Loucy (cell line): ENCODE measurements at regions not wholly inside any gene's neighbourhood (a gene's known extent, or its start where the extent isn't known, plus 50 kb on each side); places are given as distances from the start of the nearest gene placed in this dataset.

Experiments used
- H2AFZ ChIP-seq: fragments of 200-600 bp; sonication (generic); 2 replicates; pipeline ENCODE4 v1.6.0; 2016; ENCODE audit warnings: antibody characterized with exemption, mild to moderate bottlenecking, low read length, moderate library complexity
- H3F3A ChIP-seq: fragments of 200-600 bp; 2 replicates; pipeline ENCODE4 v1.6.0; 2016; ENCODE audit warnings: antibody characterized with exemption, low read depth, mild to moderate bottlenecking
- H3K27me3 ChIP-seq: fragments of 200-600 bp; sonication (generic); 2 replicates; pipeline ENCODE4 v1.6.1; 2014; ENCODE audit warnings: low read length, mild to moderate bottlenecking; ENCODE audit not compliant: insufficient read depth, poor library complexity, severe bottlenecking
- H3K36me3 ChIP-seq: fragments of 200-600 bp; sonication (generic); 2 replicates; pipeline ENCODE4 v1.6.1; 2016; ENCODE audit warnings: low read length; ENCODE audit not compliant: insufficient read depth
- H3K4me1 ChIP-seq: fragments of 200-600 bp; sonication (generic); 2 replicates; pipeline ENCODE4 v1.5.1; 2014; ENCODE audit warnings: low read length, mild to moderate bottlenecking; ENCODE audit not compliant: insufficient read depth, poor library complexity, severe bottlenecking
- H3K4me2 ChIP-seq: fragments of 200-600 bp; sonication (generic); 2 replicates; pipeline ENCODE4 v1.6.0; 2014; ENCODE audit warnings: antibody characterized with exemption, low read length, low read depth, mild to moderate bottlenecking; ENCODE audit not compliant: poor library complexity, severe bottlenecking
- H3K4me3 ChIP-seq: fragments of 200-600 bp; sonication (generic); 2 replicates; pipeline ENCODE4 v1.5.1; 2014; ENCODE audit warnings: low read length, mild to moderate bottlenecking, mixed read lengths; ENCODE audit not compliant: poor library complexity, severe bottlenecking
- H3K79me2 ChIP-seq: fragments of 200-600 bp; sonication (generic); 2 replicates; pipeline ENCODE4 v1.6.1; 2014; ENCODE audit warnings: low read length; ENCODE audit not compliant: insufficient read depth
- H3K9ac ChIP-seq: fragments of 200-600 bp; sonication (generic); 2 replicates; pipeline ENCODE4 v1.6.0; 2014; ENCODE audit warnings: mild to moderate bottlenecking, low read depth, low read length, moderate library complexity; ENCODE audit not compliant: poor library complexity, severe bottlenecking
- H3K9me2 ChIP-seq: fragments of 200-600 bp; sonication (generic); replicated peaks from 2 replicates; pipeline ENCODE4 v1.6.1; 2016; ENCODE audit warnings: low read depth, low read length, mixed read lengths
- H3K9me3 ChIP-seq: fragments of 200-600 bp; sonication (generic); 2 replicates; pipeline ENCODE4 v1.6.1; 2014; ENCODE audit warnings: mild to moderate bottlenecking, antibody characterized with exemption, low read length, low read depth; ENCODE audit not compliant: insufficient read depth
- H4K20me1 ChIP-seq: fragments of 200-600 bp; sonication (generic); 2 replicates; pipeline ENCODE4 v1.6.0; 2014; ENCODE audit warnings: antibody characterized with exemption, low read length, mild to moderate bottlenecking; ENCODE audit not compliant: insufficient read depth, poor library complexity, severe bottlenecking
- CTCF ChIP-seq: fragments of 200-600 bp; sonication (generic); conservative IDR thresholded peaks from 2 replicates; pipeline ENCODE4 v1.5.1; 2014; ENCODE audit warnings: mild to moderate bottlenecking, antibody characterized with exemption, low read length
- EZH2phosphoT487 ChIP-seq: fragments of 200-600 bp; IDR thresholded peaks from 2 replicates; pipeline ENCODE4 v1.6.1; 2018; ENCODE audit warnings: antibody characterized with exemption, mild to moderate bottlenecking, moderate library complexity, borderline replicate concordance

DNA sequence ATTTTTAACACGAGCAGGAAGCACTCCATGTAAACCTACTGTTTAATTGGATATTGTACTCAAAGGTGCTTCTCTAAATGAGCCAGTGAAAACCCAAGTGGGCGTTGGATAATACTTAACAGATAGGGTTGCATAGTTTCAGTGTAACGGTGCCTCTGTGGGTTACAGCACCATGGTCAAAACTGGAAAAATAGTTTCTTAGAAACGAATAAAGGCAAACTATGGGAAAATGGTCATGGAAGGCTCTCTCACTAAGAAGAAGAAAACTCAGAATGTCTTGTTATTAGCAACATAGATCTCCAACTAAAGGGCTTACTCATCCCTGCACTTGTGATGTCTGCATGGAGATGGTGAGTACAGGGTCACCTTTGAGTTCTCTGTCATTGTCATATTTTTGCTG is 59.1 kb upstream of the NEDD9 start:
- Histone ChIP-seq H3K4me2 (no peak overlapping the region), H3K9ac (no peak overlapping the region), H3K4me1 (no peaks in the 10 kb centered on the region), H3K27me3 (no peaks in the 10 kb centered on the region), H3K9me2 (no peaks in the 10 kb centered on the region), H3K79me2 (no peaks in the 10 kb centered on the region), H3F3A (no peaks in the 10 kb centered on the region), H4K20me1 (no peaks in the 10 kb centered on the region), H3K4me3 (no peak overlapping the region), H2AFZ (no peak overlapping the region), H3K36me3 (0 out of 2 replicates have a peak, but pooled peaks cover 5% of the 10 kb centered on the region), H3K9me3 (0 out of 2 replicates have a peak, but pooled peaks cover 2% of the 10 kb centered on the region)
- TF ChIP-seq EZH2phosphoT487 (no peak), CTCF (no peak)

DNA sequence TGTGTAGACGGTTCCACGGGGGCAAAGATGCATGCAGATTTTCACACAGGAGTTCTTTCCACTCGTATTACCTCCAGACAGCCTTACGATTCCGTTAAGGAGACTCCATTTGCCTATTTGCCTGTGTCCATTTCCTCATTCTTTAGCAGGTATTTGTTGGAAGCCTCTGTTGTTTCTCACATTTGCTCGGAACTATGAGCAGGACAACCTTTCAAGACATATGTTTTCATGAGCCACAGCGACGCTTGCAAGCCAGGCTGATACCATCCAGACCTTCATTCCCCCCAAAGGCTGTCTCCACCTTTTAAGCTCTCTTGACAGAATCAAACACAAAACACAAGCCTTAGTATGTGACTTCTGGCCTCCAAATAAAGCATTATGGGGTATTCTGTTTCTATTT is 57.6 kb upstream of the NEDD9 start:
- H3K79me2 ChIP-seq = no peaks in the 10 kb centered on the region
- no peaks in the 10 kb centered on the region for H3K9me2 ChIP-seq
- no peak overlapping the region for H3K4me3 ChIP-seq
- H3K4me1 ChIP-seq = no peaks in the 10 kb centered on the region
- H2AFZ ChIP-seq = no peak overlapping the region
- H4K20me1 ChIP-seq = no peaks in the 10 kb centered on the region
- TF ChIP-seq CTCF = no peak
- TF ChIP-seq EZH2phosphoT487 = no peak
- no peaks in the 10 kb centered on the region for H3K27me3 ChIP-seq
- H3F3A ChIP-seq = no peaks in the 10 kb centered on the region
- H3K9ac ChIP-seq = no peak overlapping the region
- no peak overlapping the region for H3K4me2 ChIP-seq
- no peaks in the 10 kb centered on the region for H3K9me3 ChIP-seq
- H3K36me3 ChIP-seq = no peaks in the 10 kb centered on the region

DNA sequence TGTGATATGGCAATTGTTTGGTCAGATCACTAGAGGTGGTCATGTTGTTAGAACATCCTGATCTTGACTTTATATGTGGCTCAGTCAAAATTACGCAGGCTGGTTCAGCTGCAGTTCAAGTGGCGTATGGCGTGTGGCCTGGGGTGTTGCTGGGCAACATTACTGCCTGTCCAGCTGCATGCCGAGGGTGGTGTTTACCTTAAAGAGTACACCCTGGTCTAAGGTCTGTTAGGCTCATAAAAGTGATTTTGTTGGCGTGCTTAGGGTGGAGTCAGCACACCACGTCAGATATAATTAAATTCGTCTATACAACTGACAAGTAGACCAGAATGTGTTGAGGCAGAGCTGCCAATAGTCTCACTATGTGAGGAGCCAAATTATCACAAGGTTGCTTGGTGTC is 55.6 kb upstream of the NEDD9 start:
- Histone ChIP-seq H3K9me3 (no peaks in the 10 kb centered on the region), H2AFZ (no peak overlapping the region), H3K4me2 (no peak overlapping the region), H3K4me1 (no peaks in the 10 kb centered on the region), H3K9me2 (no peaks in the 10 kb centered on the region), H3K36me3 (no peaks in the 10 kb centered on the region), H3K79me2 (no peaks in the 10 kb centered on the region), H3F3A (no peaks in the 10 kb centered on the region), H4K20me1 (no peaks in the 10 kb centered on the region), H3K4me3 (no peak overlapping the region), H3K9ac (no peak overlapping the region), H3K27me3 (no peaks in the 10 kb centered on the region)
- TF ChIP-seq EZH2phosphoT487 (no peak), CTCF (no peak)
